BE2C (cell line): ENCODE measurements at regions not wholly inside any gene's neighbourhood (a gene's known extent, or its start where the extent isn't known, plus 50 kb on each side); places are given as distances from the start of the nearest gene placed in this dataset.

Experiments used
- DNase-seq: peaks from one replicate; pipeline ENCODE4 v3.0.0-alpha.2; 2020
- H3K27me3 ChIP-seq: fragments of 250-450 bp; sonication (Bioruptor Pico); 2 replicates; pipeline ENCODE4 v1.5.1; 2020; ENCODE audit warnings: mild to moderate bottlenecking
- H3K36me3 ChIP-seq: fragments of 250-450 bp; sonication (Bioruptor Pico); 2 replicates; pipeline ENCODE4 v1.5.1; 2020; ENCODE audit warnings: mild to moderate bottlenecking
- H3K4me1 ChIP-seq: fragments of 250-450 bp; sonication (Bioruptor Pico); 2 replicates; pipeline ENCODE4 v1.5.1; 2020
- H3K4me3 ChIP-seq: 2 replicates; pipeline ENCODE4 v1.5.1; 2011; ENCODE audit warnings: low read depth, low read length
- H3K9me3 ChIP-seq: fragments of 250-450 bp; sonication (Bioruptor Pico); 2 replicates; pipeline ENCODE4 v1.5.1; 2020
- TF ChIP-seq, protein P1 (sequence below): IDR thresholded peaks from 2 replicates; pipeline ENCODE4 v1.5.1; 2012; ENCODE audit warnings: mild to moderate bottlenecking, low read depth, low read length

DNA sequence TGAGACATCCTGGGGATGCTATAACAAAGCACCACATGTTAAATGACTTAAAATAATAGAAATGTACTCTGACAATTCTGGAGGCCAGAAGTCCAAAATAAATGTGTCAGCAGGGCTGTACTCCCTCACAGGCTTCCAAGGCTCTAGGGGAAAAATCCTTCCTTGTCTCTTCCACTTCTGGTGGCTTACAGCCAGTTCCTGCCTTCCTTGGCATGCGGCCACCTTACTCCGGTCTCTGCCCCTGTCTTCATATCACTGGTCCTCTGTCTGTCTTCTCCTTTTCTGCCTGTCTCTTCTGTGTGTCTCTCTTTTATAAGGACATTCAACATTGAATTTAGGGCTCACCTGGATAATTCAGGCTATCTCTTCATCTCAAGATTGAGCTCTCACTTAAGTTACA lies 155.3 kb upstream of the SYNCRIP start:
- TF ChIP-seq, protein P1, sequence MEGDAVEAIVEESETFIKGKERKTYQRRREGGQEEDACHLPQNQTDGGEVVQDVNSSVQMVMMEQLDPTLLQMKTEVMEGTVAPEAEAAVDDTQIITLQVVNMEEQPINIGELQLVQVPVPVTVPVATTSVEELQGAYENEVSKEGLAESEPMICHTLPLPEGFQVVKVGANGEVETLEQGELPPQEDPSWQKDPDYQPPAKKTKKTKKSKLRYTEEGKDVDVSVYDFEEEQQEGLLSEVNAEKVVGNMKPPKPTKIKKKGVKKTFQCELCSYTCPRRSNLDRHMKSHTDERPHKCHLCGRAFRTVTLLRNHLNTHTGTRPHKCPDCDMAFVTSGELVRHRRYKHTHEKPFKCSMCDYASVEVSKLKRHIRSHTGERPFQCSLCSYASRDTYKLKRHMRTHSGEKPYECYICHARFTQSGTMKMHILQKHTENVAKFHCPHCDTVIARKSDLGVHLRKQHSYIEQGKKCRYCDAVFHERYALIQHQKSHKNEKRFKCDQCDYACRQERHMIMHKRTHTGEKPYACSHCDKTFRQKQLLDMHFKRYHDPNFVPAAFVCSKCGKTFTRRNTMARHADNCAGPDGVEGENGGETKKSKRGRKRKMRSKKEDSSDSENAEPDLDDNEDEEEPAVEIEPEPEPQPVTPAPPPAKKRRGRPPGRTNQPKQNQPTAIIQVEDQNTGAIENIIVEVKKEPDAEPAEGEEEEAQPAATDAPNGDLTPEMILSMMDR: no peak
- Histone ChIP-seq H3K9me3 (no peaks in the 10 kb centered on the region), H3K27me3 (no peaks in the 10 kb centered on the region), H3K4me3 (no peak overlapping the region), H3K36me3 (no peaks in the 10 kb centered on the region), H3K4me1 (peaks cover 6% of the 10 kb centered on the region; the same call in 1 of the 2 replicates)
- peak; percentile 59 for DNase-seq

DNA sequence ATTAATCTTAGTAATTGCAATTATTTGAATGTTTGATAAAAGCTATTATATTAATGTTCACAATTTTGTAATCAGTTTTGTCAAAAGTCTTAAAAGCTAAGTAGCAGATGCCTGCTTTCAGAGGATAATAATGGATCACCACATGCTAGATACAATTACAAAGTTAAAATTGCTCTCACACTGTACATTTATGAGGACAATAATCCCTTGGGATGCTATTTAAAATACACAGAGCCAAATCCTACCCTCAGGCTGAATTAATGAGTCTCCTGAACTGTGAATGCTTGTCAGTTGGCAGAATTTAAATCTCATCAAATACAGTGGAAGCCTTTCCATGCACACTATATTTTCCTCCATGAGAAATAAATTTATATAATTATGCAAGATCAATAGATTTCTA lies 153.3 kb upstream of the SYNCRIP start:
- Histone ChIP-seq H3K9me3 (no peaks in the 10 kb centered on the region), H3K4me3 (no peak overlapping the region), H3K4me1 (peaks cover 6% of the 10 kb centered on the region; the same call in 1 of the 2 replicates), H3K27me3 (no peaks in the 10 kb centered on the region), H3K36me3 (no peaks in the 10 kb centered on the region)
- no peak for DNase-seq
- TF ChIP-seq, protein P1: no peak

- TF ChIP-seq, protein P1: no peak
- H3K4me1 ChIP-seq: peaks cover 6% of the 10 kb centered on the region; the same call in 1 of the 2 replicates
- no peak for DNase-seq
- H3K4me3 ChIP-seq: no peak overlapping the region
- H3K9me3 ChIP-seq: no peaks in the 10 kb centered on the region
- no peaks in the 10 kb centered on the region for H3K36me3 ChIP-seq
- H3K27me3 ChIP-seq: no peaks in the 10 kb centered on the region
Measured at GRCh38 chr6:85792254-85792653, 149.6 kb upstream of the SYNCRIP start.

- Histone ChIP-seq H3K4me3 (no peak overlapping the region), H3K36me3 (no peaks in the 10 kb centered on the region), H3K4me1 (no peaks in the 10 kb centered on the region), H3K9me3 (no peaks in the 10 kb centered on the region), H3K27me3 (no peaks in the 10 kb centered on the region)
- no peak for DNase-seq
- TF ChIP-seq, protein P1: peak; percentile 34
Measured at GRCh38 chr6:85775883-85776282, 133.2 kb upstream of the SYNCRIP start.

DNA sequence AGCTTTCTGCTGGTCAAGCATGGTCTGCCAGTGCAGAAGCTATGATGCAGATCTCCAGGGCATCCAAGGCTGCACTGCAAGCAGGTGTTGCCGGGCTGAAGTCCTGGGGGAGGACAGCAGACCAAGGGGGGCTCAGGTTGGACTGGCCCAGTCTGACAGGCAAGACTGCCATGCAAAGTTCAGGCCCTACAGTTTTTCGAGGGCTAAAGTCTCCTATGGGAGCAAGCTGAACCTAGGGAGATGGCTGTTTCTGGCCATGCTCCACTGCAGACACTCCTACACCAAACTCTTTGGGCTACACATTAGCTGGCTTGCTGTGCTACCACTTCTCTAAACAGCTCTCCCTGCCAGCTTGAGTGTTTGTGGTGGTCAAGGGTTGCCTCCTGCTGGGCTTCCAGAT lies 130.0 kb upstream of the SYNCRIP start:
- TF ChIP-seq, protein P1: no peak
- Histone ChIP-seq H3K9me3 (no peaks in the 10 kb centered on the region), H3K27me3 (no peaks in the 10 kb centered on the region), H3K4me3 (no peak overlapping the region), H3K36me3 (no peaks in the 10 kb centered on the region), H3K4me1 (no peaks in the 10 kb centered on the region)
- DNase-seq: no peak

GRCh38 chr6:85771925-85772430 lies 129.3 kb upstream of the SYNCRIP start:
- Histone ChIP-seq H3K36me3 (no peaks in the 10 kb centered on the region), H3K9me3 (no peaks in the 10 kb centered on the region), H3K4me1 (no peaks in the 10 kb centered on the region), H3K4me3 (no peak overlapping the region), H3K27me3 (no peaks in the 10 kb centered on the region)
- TF ChIP-seq, protein P1: no peak
- no peak for DNase-seq
